NT2/D1 (cell line): ENCODE measurements at regions not wholly inside any gene's neighbourhood (a gene's known extent, or its start where the extent isn't known, plus 50 kb on each side); places are given as distances from the start of the nearest gene placed in this dataset.

ENCODE experiments used
- SUZ12 ChIP-seq: IDR thresholded peaks from 2 replicates; pipeline ENCODE4 v1.6.1; 2011; ENCODE audit not compliant: insufficient read length, insufficient read depth; ENCODE audit errors: extremely low read depth
- YY1 ChIP-seq: IDR thresholded peaks from 2 replicates; pipeline ENCODE4 v1.6.1; 2011; ENCODE audit not compliant: insufficient read length, insufficient read depth
- ZNF274 ChIP-seq: IDR thresholded peaks from 2 replicates; pipeline ENCODE4 v1.6.1; 2011; ENCODE audit warnings: mild to moderate bottlenecking, low read depth, low read length

DNA sequence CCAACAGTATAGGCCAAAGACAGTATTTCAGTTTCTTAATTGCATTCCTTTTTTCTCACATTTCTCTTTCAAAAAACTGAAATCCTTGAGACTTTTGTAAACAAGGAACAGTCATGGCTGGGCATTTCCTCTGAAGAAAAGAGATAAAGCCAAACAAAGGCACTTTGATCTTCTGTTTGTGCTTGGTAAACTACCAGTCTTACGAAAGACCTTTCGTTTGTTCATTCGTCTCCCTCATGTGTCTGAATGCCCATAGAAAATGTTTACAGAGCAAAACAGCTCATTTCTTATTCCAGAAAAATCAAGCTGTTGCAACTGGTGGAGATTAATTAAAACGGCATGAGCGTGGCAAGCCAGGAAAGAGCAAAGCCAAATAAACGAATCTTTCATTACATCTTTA lies 178.0 kb downstream of the GASK1B start:
- TF ChIP-seq YY1 (no peak), ZNF274 (no peak), SUZ12 (no peak)
